Epithelial cell of esophagus (primary cell): ENCODE measurements at regions not wholly inside any gene's neighbourhood (a gene's known extent, or its start where the extent isn't known, plus 50 kb on each side); places are given as distances from the start of the nearest gene placed in this dataset.
"Not testable (repeated sequence)": the region's sequence is repeated elsewhere in the genome, so short reads cannot be mapped to it uniquely, and the experiment has no call there.

Source experiments
- DNase-seq: peaks from one replicate; pipeline ENCODE4 v3.0.0; 2010; ENCODE audit warnings: low read depth
- H3K4me3 ChIP-seq: 2 replicates; pipeline ENCODE4 v1.5.1; 2011; ENCODE audit warnings: mild to moderate bottlenecking, low read length, control low read depth
- TF ChIP-seq, protein P1 (sequence below): IDR thresholded peaks from 2 replicates; pipeline ENCODE4 v1.5.1; 2011; ENCODE audit warnings: low read depth, mild to moderate bottlenecking, low read length, control low read depth, inconsistent platforms; ENCODE audit not compliant: insufficient read depth; ENCODE audit errors: missing control alignments

- no peak overlapping the region for H3K4me3 ChIP-seq
- no peak for DNase-seq
- TF ChIP-seq, protein P1, sequence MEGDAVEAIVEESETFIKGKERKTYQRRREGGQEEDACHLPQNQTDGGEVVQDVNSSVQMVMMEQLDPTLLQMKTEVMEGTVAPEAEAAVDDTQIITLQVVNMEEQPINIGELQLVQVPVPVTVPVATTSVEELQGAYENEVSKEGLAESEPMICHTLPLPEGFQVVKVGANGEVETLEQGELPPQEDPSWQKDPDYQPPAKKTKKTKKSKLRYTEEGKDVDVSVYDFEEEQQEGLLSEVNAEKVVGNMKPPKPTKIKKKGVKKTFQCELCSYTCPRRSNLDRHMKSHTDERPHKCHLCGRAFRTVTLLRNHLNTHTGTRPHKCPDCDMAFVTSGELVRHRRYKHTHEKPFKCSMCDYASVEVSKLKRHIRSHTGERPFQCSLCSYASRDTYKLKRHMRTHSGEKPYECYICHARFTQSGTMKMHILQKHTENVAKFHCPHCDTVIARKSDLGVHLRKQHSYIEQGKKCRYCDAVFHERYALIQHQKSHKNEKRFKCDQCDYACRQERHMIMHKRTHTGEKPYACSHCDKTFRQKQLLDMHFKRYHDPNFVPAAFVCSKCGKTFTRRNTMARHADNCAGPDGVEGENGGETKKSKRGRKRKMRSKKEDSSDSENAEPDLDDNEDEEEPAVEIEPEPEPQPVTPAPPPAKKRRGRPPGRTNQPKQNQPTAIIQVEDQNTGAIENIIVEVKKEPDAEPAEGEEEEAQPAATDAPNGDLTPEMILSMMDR = no peak
Measured at GRCh38 chr14:39548358-39548757, 116.1 kb upstream of the FBXO33 start.

GRCh38 chr14:39547845-39548244 lies 115.6 kb upstream of the FBXO33 start:
- TF ChIP-seq, protein P1 = no peak
- no peak overlapping the region for H3K4me3 ChIP-seq
- DNase-seq = no peak

DNA sequence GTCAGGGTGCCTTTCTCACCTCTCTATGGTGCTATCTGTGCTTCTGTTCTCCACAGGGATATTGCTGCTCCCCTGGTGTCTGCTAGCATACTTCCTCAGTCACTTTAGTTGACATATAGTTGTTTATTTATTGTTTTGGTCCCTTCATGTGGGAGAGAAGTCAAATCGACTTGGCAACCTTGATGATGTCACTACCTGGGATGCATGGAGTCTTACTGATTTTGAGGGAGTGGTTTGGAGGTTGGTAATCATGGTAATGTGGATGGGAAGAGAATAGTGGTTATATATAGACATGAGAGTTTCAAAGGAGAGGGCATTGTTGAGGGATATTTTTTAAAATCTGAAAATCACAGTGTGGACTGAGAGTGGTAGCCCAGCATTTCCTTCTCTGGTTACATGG lies 73.6 kb upstream of the FBXO33 start:
- DNase-seq = no peak
- H3K4me3 ChIP-seq = no peak overlapping the region
- TF ChIP-seq, protein P1 = no peak

DNA sequence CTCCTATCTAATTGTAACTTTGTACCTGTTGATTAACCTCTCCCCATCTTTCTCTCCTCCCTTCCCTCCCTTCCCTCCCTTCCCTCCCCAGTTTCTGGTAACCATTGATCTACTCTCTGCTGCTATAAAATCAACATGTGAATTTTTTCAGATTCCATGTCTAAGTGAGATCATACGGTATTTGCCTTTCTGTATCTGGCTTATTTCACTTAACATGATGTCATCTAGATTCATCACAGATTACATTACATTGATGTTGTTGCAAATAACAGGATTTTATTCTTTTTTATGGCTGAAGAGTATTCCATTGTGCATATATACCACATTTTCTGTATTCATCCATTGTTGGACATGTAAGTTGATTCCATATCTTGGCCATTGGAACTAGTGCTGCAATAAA lies 68.0 kb upstream of the FBXO33 start:
- H3K4me3 ChIP-seq = no peak overlapping the region
- TF ChIP-seq, protein P1 = no peak
- no peak for DNase-seq

GRCh38 chr14:39499514-39499913 lies 67.3 kb upstream of the FBXO33 start:
- TF ChIP-seq, protein P1 = no peak
- no peak for DNase-seq
- no peak overlapping the region for H3K4me3 ChIP-seq

- H3K4me3 ChIP-seq, DNase-seq: not testable (repeated sequence)
Measured at GRCh38 chr14:39497677-39498076, 65.4 kb upstream of the FBXO33 start.

GRCh38 chr14:39492267-39492666 lies 60.0 kb upstream of the FBXO33 start:
- DNase-seq = peak; percentile 61
- TF ChIP-seq, protein P1 = no peak
- no peak overlapping the region for H3K4me3 ChIP-seq
